ENCODE measurements at regions not wholly inside any gene's neighbourhood (a gene's known extent, or its start where the extent isn't known, plus 50 kb on each side); places are given as distances from the start of the nearest gene placed in this dataset.

DNA sequence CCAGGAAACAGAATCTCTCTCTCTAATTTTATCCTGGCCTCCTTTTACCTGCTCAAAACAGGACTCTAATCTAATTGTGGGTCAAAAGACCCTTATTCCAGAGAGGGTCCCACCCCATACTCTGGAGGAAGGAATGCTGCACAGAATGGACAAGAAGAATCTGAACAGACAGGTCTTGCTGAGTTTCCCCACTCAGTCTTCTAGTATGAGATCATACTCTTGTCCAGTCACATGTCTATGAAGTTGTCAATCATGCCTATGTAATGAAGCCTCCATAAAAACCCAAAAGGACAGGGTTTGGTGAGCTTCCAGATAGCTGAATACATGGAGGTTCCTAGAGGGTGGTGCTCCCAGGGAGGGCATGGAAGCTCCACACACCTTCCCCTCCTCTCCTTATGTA lies 123.9 kb upstream of the FER start:
- peak; percentile 68 for DNase-seq (ENCODE audit: low read depth)
- H3K4me3 ChIP-seq (ENCODE audit: low read length) = no peak overlapping the region
- TF ChIP-seq CTCF (IDR thresholded peaks at IDR 0.05; ENCODE audit: insufficient read depth, low read depth, low read length, missing control alignments) = peak; percentile 6

GRCh38 chr5:108620516-108620915 lies 127.2 kb upstream of the FER start:
- TF ChIP-seq CTCF (IDR thresholded peaks at IDR 0.05; ENCODE audit: insufficient read depth, low read depth, low read length, missing control alignments) = no peak
- H3K4me3 ChIP-seq (ENCODE audit: low read length) = no peak overlapping the region
- no peak for DNase-seq (ENCODE audit: low read depth)

GRCh38 chr5:108619815-108620214 lies 127.9 kb upstream of the FER start:
- no peak overlapping the region for H3K4me3 ChIP-seq (ENCODE audit: low read length)
- no peak for TF ChIP-seq CTCF (IDR thresholded peaks at IDR 0.05; ENCODE audit: insufficient read depth, low read depth, low read length, missing control alignments)
- DNase-seq (ENCODE audit: low read depth) = no peak

GRCh38 chr5:108617467-108618435 lies 129.9 kb upstream of the FER start:
- DNase-seq (ENCODE audit: low read depth) = no peak

GRCh38 chr5:108615216-108615615 lies 132.5 kb upstream of the FER start:
- DNase-seq (ENCODE audit: low read depth) = peak; percentile 30
- H3K4me3 ChIP-seq (ENCODE audit: low read length) = no peak overlapping the region
- no peak for TF ChIP-seq CTCF (IDR thresholded peaks at IDR 0.05; ENCODE audit: insufficient read depth, low read depth, low read length, missing control alignments)

More at GRCh38 chr5:108617467-108618435, 129.9 kb upstream of the FER start:
- no peak for TF ChIP-seq CTCF (IDR thresholded peaks at IDR 0.05; ENCODE audit: insufficient read depth, low read depth, low read length, missing control alignments)
- H3K4me3 ChIP-seq (ENCODE audit: low read length) = no peak overlapping the region

DNA sequence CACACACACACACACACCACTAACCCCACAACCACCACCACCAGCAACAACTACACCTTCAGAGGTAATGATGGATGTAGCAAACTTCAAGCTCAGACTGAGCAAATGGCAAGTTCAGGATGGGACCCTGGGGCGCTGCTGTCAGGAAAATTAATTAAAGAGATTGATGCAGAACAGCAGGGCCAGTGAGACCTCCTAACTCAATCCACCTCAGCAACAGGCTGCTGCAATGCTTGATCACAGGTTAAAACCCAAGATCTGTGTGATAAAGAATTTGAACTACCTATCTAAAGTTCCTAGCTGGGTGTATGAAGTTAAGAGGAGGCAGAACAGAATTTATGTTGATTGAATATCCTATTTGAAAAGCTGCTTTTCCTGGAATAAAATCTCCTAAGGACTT lies 140.3 kb upstream of the FER start:
- no peak for DNase-seq (ENCODE audit: low read depth)
- no peak for TF ChIP-seq CTCF (IDR thresholded peaks at IDR 0.05; ENCODE audit: insufficient read depth, low read depth, low read length, missing control alignments)
- no peak overlapping the region for H3K4me3 ChIP-seq (ENCODE audit: low read length)
